ENCODE measurements at regions not wholly inside any gene's neighbourhood (a gene's known extent, or its start where the extent isn't known, plus 50 kb on each side); places are given as distances from the start of the nearest gene placed in this dataset.

DNA sequence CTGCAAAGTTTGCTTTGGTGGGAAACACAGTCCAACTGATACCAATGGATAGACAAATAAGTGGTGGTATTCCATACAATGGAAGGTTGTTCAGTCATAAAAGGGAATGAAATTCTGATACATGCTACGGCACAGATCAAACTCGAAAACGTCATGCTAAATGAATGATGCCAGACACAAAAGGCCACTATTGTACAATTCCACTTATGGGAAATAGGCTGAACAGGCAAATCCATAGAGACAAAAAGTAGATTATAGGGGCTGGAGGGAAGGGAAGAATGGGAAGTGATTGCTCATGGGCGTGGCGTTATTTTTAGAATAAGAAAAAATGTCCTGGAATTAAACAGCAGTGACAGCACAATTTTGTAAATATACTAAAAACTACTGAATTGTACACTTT, 66.0 kb upstream of the FOXK1 start:
- DNase-seq = no peak

DNA sequence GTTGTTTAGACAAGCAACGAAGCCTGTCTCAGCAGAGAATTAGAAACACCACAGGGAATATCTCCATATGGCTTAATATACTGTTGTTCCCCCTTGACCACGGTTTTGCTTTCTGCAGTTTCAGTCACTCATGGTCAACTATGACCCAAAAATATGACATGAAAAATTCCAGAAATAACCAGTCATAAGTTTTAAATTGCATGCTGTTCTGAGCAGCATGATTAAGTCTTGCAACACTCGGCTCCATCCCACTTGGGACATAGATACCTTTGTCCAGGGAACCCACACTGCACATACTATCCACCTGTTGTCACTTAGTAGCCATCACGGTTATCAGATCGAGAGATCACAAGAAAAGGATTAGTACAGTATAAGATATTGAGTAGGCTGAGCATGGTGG, 60.7 kb upstream of the FOXK1 start:
- DNase-seq = no peak

DNA sequence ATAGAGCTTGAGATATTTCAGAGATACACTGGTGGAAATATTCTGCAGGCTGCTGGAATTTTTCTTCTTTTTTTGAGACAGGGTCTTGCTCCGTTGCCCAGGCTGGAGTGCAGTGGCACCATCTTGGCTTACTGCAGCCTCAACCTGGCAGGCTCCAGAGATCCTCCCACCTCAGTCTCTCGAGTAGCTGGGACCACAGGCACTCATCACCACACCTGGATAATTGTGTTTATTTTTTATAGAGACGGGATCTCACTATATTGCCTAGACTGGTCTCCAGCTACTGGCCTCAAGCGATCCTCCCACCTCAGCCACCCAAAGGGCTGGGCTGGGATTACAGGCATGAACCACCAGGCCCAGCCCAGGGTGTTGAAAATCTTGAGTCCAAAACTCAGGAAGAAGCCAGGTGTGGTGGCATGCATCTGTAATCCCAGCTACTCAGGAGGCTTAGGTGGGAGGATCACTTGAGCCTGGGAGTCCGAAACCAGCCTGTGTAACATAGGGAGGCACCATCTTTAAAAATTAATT, 55.7 kb upstream of the FOXK1 start:
- DNase-seq = no peak

DNA sequence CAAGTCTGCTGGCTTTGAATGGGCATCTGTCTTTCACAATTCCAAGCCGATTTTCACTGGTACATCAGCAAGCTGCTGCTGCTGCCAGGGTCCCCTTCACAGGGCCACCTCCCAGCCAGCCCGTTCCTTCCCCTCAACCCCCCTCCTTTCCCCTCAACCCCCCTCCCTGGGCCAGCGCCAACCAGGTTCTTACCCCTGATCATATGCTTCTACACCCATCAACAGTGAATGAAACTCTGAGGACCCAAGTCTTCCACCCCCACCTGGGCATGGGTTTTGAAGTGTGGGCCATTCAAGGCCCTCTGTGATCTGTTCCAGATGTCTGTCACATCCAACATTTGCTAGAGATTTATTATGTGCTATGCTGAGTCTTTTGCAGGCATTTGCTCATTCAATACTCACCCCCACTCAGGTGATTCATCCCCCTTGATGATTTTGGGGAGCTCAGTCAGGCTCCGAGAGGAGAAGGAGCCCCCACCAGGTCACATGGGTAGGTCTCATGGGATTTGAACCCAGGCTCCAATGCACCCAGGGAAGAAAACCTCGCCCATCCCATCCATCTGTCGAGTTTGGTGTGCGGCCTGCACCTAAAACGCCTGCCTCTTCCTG, 52.7 kb upstream of the FOXK1 start:
- no peak for DNase-seq

DNA sequence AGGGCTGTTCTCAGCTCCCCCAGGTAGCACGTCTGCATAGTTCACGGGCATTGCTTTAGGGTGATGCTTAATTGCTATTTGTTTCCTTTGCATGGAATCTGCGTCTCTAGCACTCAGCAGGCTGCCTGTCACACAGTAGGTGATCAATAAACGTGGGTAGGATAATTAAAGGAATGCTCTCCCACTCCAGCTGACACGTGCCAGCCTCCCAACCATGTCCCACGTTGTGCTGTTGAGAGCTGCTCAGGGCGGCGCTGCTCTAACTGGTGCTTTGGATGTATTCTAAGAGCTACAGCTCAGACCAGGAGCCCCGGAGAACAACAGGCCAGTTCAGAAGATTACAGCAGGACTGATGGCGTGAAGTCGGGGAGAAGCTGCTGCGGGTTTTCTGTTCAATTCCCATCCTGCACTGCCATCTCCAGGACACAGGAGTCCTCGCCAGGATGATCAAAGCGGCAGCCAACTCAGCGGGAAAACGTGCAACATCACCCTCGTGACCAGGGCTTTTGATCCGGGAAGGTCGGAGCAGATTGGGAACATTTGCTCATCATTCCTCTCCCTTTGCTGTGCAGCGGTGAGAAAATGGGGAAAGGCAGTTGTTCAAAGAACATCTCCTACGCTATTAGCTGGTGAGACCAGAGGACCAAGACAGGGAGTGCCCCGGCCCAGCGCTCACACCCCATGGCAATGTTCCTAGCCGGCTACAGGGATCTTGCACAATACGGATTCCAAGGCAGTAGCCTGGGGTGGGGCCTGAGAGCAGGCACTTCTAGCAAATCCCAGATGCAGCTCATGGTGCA, 50.5 kb upstream of the FOXK1 start:
- no peak for DNase-seq

Measured in stimulated activated CD4-positive, alpha-beta T cell treated with anti-CD3 and anti-CD28 coated beads, Interleukin-2, amount 100 ng/mL, for 48 hours (primary cell).